Duodenal mucosa (tissue), 2 donors: ENCODE measurements at regions not wholly inside any gene's neighbourhood (a gene's known extent, or its start where the extent isn't known, plus 50 kb on each side); places are given as distances from the start of the nearest gene placed in this dataset.
"Not testable (repeated sequence)": the region's sequence is repeated elsewhere in the genome, so short reads cannot be mapped to it uniquely, and the experiment has no call there.

ENCODE experiments used
- H3K27ac ChIP-seq: one replicate; pipeline ENCODE4 v1.7.0; 2013; ENCODE audit warnings: low read depth, low read length
- H3K27me3 ChIP-seq, 2 donors: one replicate each; pipeline ENCODE4 v1.7.0; 2013; ENCODE audit warnings: low read length in 2 of 2, control low read depth in 1 of 2; ENCODE audit not compliant: insufficient read depth in 2 of 2, control insufficient read depth in 1 of 2
- H3K36me3 ChIP-seq, 2 donors: one replicate each; pipeline ENCODE4 v1.7.0; 2013; ENCODE audit warnings: low read length in 2 of 2, control low read depth in 1 of 2; ENCODE audit not compliant: insufficient read depth in 2 of 2, control insufficient read depth in 1 of 2
- H3K4me1 ChIP-seq, 2 donors: one replicate each; pipeline ENCODE4 v1.7.0; 2013; ENCODE audit warnings: low read length in 2 of 2, control low read depth in 1 of 2; ENCODE audit not compliant: insufficient read depth in 2 of 2, control insufficient read depth in 1 of 2
- H3K4me3 ChIP-seq, 2 donors: one replicate each; pipeline ENCODE4 v1.7.0; 2013; ENCODE audit warnings: low read length in 2 of 2, low read depth in 1 of 2
- H3K9ac ChIP-seq, 2 donors: one replicate each; pipeline ENCODE4 v1.7.0; 2013; ENCODE audit warnings: low read length in 2 of 2, low read depth in 1 of 2
- H3K9me3 ChIP-seq, 2 donors: one replicate each; pipeline ENCODE4 v1.7.0; 2013; ENCODE audit warnings: low read length in 2 of 2, control low read depth in 1 of 2; ENCODE audit not compliant: control insufficient read depth in 1 of 2

DNA sequence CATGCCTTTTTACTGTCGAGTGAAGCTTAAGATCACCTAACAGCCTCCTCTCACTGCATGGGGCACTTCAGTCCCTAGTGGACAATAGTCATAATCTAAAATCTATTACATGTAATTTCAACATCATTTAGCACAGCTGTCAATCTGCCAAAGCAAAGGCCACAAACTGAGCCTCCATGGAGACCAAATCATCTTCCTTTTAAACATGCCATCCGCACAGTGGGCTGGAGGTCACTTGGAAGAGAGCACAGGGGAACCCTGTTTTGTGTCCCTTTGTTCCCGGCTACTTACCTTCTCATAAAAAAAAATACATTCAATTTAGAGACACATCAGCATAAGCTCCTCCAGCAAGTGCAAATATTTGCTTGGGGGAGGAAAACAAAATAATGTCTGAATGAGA lies 167.3 kb downstream of the SQOR start:
- no peaks in the 10 kb centered on the region for H3K9me3 ChIP-seq
- H3K9ac ChIP-seq = no peak overlapping the region
- no peaks in the 10 kb centered on the region for H3K4me1 ChIP-seq

DNA sequence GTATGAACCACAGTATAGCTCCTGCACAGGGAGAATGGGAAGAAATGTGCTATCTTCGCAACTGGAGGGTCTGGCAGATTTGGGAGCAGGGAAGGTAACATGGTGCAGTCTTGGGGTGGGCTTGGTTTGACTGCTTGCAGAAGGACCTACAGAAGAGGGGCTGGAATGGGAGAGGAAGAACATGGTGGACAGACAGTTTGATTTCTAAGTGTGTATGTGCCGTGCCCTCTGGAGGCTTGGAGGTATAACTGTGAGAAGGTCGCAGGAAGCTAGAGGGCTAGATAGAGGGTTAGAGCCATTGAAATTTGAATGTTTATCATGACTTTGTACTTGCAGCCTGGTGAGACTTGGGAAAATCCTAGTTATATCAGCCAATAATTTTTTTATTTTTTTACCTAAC lies 169.2 kb downstream of the SQOR start:
- Histone ChIP-seq H3K4me1 (no peaks in the 10 kb centered on the region), H3K9me3 (no peaks in the 10 kb centered on the region), H3K27ac (no peak overlapping the region), H3K36me3 (no peaks in the 10 kb centered on the region), H3K9ac (no peak overlapping the region), H3K27me3 (no peaks in the 10 kb centered on the region), H3K4me3 (no peak overlapping the region)

More for the DNA sequence above, 167.3 kb downstream of the SQOR start:
- no peaks in the 10 kb centered on the region for H3K27me3 ChIP-seq
- no peak overlapping the region for H3K27ac ChIP-seq
- H3K4me3 ChIP-seq = no peak overlapping the region
- H3K36me3 ChIP-seq = no peaks in the 10 kb centered on the region

DNA sequence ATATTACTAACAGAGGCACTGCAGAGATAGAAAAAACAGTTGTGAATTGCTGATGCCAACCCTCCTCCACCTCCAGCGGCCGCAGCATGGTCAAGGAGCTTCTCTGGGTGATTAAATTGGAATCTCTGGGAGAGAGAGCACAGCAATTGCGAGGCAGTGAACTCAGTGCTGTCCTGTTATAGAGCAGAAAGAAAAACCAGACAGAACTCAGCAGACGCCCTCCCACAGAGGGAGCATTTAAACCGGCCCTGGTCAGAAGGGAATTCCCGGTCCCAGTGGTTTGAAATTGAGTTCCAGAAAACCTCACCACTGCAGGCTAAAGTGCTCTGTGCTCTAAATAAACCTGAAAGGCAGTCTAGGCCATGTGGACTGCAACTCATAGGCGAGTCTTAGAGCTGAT lies 175.4 kb downstream of the SQOR start:
- Histone ChIP-seq H3K27ac (no peak overlapping the region), H3K4me1 (no peaks in the 10 kb centered on the region), H3K27me3 (no peaks in the 10 kb centered on the region), H3K9ac (no peak overlapping the region), H3K9me3 (no peaks in the 10 kb centered on the region), H3K36me3 (no peaks in the 10 kb centered on the region), H3K4me3 (no peak overlapping the region)

DNA sequence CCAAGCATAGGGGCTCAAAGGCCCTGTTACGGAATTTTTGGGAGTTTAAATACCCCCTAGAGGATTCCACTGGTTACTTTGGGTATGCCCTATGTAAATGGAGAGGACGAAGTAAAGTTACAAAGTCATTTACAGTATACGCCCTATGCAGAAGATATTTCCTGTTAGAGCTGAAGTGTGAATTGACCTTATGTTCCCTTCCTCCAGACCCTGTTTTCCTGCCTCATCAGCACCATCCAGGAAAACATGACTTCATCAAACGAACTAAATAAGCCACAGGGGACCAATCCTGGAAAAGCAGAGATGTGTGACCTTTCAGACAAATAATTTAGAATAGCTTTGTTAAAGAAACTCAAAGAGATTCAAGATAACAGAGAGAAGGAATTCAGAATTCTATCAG lies 177.4 kb downstream of the SQOR start:
- no peak overlapping the region for H3K27ac ChIP-seq
- H3K4me3 ChIP-seq = no peak overlapping the region
- no peaks in the 10 kb centered on the region for H3K4me1 ChIP-seq
- no peak overlapping the region for H3K9ac ChIP-seq
- H3K27me3 ChIP-seq = no peaks in the 10 kb centered on the region
- H3K9me3 ChIP-seq = no peaks in the 10 kb centered on the region
- no peaks in the 10 kb centered on the region for H3K36me3 ChIP-seq

DNA sequence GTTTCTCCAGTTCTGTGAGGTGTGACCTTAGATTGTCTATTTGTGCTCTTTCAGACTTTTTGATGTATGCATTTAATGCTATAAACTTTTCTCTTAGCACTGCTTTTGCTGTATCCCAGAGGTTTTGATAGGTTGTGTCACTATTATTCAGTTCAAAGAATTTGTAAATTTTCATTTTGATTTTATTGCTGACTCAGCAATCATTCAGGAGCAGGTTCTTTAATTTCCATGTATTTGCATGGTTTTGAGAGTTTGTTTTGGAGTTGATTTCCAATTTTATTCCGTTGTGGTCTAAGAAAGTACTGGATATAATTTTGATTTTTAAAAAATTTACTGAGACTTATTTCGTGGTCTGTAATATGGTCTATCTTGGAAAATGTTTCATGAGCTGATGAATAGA lies 182.7 kb downstream of the SQOR start:
- H3K9ac ChIP-seq, H3K27ac ChIP-seq, H3K4me1 ChIP-seq, H3K27me3 ChIP-seq, H3K36me3 ChIP-seq, H3K9me3 ChIP-seq, H3K4me3 ChIP-seq: not testable (repeated sequence)

DNA sequence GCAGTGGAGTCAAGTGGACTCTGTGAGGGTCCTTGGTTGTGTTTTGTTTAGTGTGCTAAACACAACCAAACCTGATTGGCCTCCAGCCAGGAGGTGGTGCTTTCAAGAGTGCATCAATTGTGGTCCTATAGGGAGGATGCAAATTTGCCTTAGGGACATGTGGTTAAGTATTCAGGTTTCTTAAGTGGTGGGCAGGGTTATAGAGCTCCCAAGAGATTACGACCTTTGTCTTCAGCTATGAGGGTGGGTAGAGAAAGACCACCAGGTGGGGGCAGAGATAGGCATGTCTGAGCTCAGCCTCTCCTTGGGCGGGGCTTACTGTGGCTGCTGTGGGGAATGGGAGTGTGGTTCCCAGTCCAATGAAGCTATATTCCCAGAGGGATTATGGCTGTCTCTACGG lies 186.6 kb downstream of the SQOR start:
- H3K27me3 ChIP-seq = no peaks in the 10 kb centered on the region
- no peaks in the 10 kb centered on the region for H3K4me1 ChIP-seq
- no peaks in the 10 kb centered on the region for H3K36me3 ChIP-seq
- no peak overlapping the region for H3K9ac ChIP-seq
- no peaks in the 10 kb centered on the region for H3K9me3 ChIP-seq
- H3K27ac ChIP-seq = no peak overlapping the region
- no peak overlapping the region for H3K4me3 ChIP-seq

DNA sequence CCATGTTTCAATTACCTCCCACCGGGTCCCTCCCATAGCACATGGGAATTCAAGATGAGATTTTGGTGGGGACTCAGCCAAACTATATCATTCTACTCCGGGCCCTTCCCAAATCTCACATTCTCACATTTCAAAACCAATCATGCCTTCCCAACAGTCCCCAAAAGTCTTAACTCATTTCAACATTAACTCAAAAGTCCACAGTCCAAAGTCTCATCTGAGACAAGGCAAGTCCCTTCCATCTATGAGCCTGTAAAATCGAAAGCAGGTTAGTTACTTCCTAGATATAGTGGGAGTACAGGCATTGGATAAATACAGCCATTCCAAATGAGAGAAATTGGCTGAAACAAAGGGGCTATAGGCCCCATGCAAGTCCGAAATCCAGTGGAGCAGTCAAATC lies 188.1 kb downstream of the SQOR start:
- H3K27ac ChIP-seq, H3K9me3 ChIP-seq, H3K9ac ChIP-seq, H3K36me3 ChIP-seq, H3K4me1 ChIP-seq, H3K27me3 ChIP-seq, H3K4me3 ChIP-seq: not testable (repeated sequence)

DNA sequence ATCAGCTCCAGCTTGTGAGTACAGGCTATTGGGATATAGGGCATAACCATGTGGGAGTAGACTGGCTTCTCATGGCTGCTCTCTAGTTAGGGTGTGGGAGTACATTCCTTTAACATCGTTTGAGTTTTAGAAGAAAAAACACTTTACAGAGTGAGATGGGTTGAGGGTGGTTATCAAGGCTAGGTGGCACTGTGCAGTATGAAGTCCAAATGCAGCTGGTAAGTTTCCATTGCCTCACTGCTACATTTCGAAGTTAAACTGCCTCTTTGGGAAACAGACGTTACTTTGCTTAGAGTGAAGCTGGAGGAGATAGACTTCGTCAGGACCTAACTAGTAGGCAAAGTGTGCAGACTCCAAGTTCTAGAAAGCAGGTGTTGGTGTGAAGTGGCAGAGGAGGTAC lies 192.4 kb downstream of the SQOR start:
- Histone ChIP-seq H3K27ac (no peak overlapping the region), H3K27me3 (no peaks in the 10 kb centered on the region), H3K4me3 (no peak overlapping the region), H3K9ac (no peak overlapping the region), H3K36me3 (no peaks in the 10 kb centered on the region), H3K4me1 (no peaks in the 10 kb centered on the region), H3K9me3 (no peaks in the 10 kb centered on the region)

DNA sequence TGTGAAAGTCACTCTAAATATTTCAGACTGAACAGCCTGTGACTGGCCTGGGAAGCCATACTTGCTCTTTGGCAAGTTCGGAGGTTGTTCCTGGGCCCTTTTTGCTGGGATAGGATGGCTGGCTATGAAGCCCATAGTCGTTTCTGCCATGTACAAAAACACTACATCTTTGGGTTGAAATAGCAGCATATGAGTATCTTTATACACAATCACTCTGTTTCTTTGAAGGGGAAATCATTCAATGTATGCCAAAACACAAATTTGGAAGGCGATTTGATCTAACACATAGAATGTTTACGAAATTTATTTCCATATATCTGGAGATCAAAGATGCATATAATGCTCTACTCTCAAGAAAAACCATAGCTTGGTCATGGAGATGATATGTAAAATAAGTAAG lies 192.9 kb downstream of the SQOR start:
- Histone ChIP-seq H3K27me3 (no peaks in the 10 kb centered on the region), H3K4me1 (no peaks in the 10 kb centered on the region), H3K9ac (no peak overlapping the region), H3K27ac (no peak overlapping the region), H3K36me3 (no peaks in the 10 kb centered on the region), H3K4me3 (no peak overlapping the region), H3K9me3 (no peaks in the 10 kb centered on the region)

DNA sequence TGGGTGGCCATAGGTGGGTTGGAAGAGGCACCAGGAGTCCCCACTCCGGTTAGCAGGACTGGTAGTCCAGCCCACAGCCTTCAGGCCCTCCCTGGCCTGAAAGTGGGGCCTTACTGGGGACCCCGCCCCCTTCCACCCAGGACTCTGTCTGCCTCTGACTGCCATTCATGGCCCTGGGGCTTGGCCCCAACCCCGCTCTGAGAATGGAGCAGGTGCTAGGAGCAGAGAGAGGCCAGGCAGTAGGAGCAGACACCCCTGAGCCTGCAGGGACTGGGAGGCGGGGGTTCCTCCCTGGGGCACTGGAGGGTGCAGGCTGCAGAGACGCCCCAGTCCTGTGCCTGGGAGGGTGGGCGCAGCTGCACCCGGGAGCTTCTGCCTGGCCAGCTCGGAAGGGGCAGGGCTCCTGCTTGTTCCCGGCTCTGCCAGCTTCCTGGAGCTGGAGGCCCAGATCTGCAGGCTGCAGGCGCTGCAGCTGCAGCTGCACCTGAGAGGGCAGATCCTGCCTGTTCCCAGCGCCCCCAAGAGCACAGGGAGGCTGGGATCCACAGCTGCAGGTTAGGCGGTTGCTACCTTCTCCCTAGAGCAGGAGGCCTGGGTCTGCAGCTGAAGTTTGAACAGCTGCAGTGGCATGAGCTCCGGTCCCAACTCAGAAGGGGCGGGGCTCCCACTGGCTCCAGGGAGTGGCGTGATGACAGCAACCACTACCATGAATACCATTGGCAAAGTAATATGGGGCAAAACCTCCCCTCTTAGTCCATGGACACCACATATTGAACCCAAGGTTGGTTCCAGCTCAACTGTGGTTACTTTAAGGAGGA lies 194.7 kb downstream of the SQOR start:
- Histone ChIP-seq H3K27me3 (no peaks in the 10 kb centered on the region), H3K4me3 (peak overlapping the region in 1 of 2 donors; percentile 23), H3K4me1 (no peaks in the 10 kb centered on the region), H3K9ac (no peak overlapping the region), H3K9me3 (no peaks in the 10 kb centered on the region), H3K36me3 (no peaks in the 10 kb centered on the region), H3K27ac (no peak overlapping the region)

DNA sequence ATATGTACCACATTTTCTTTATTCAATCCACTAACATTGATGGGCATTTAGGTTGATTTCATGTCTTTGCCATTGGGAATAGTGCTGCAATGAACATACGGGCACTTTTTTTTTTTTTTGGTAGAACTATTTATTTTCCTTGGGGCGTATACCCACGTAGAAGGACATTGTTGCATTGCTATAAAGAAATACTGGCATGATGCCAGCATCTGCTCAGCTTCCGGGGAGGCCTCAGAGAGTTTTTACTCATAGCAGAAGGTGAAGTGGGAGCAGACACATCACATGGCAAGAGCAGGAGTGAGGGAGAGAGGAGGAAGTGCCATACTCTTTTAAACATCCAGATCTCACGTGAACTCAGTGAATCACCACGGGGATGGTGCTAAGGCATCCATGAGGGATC lies 197.0 kb downstream of the SQOR start:
- Histone ChIP-seq H3K9ac (no peak overlapping the region), H3K4me1 (no peaks in the 10 kb centered on the region), H3K9me3 (no peaks in the 10 kb centered on the region), H3K27me3 (no peaks in the 10 kb centered on the region), H3K4me3 (no peak overlapping the region), H3K27ac (no peak overlapping the region), H3K36me3 (no peaks in the 10 kb centered on the region)
